HuH-7 (cell line): ENCODE measurements at regions not wholly inside any gene's neighbourhood (a gene's known extent, or its start where the extent isn't known, plus 50 kb on each side); places are given as distances from the start of the nearest gene placed in this dataset.
"Not testable (repeated sequence)": the region's sequence is repeated elsewhere in the genome, so short reads cannot be mapped to it uniquely, and the experiment has no call there.

Source experiments
- DNase-seq: peaks from one replicate; pipeline ENCODE4 v3.0.0; 2011; ENCODE audit warnings: low spot score

- DNase-seq = no peak
Observed at GRCh38 chr9:75541734-75542133, 348.7 kb upstream of the PCSK5 start.

GRCh38 chr9:75544815-75545214, 345.7 kb upstream of the PCSK5 start:
- no peak for DNase-seq

GRCh38 chr9:75545287-75545686, 345.2 kb upstream of the PCSK5 start:
- no peak for DNase-seq

- DNase-seq = no peak
Observed at GRCh38 chr9:75548871-75549270, 341.6 kb upstream of the PCSK5 start.

- no peak for DNase-seq
Observed at GRCh38 chr9:75551861-75552260, 338.6 kb upstream of the PCSK5 start.

GRCh38 chr9:75552941-75553340, 337.5 kb upstream of the PCSK5 start:
- no peak for DNase-seq

- DNase-seq = not testable (repeated sequence)
Observed at GRCh38 chr9:75566813-75567212, 323.7 kb upstream of the PCSK5 start.

- DNase-seq = no peak
Observed at GRCh38 chr9:75570538-75570937, 319.9 kb upstream of the PCSK5 start.

GRCh38 chr9:75574569-75574968, 315.9 kb upstream of the PCSK5 start:
- no peak for DNase-seq

- DNase-seq = no peak
Observed at GRCh38 chr9:75582870-75583269, 307.6 kb upstream of the PCSK5 start.

GRCh38 chr9:75588808-75589207, 301.7 kb upstream of the PCSK5 start:
- no peak for DNase-seq

GRCh38 chr9:75589497-75589896, 301.0 kb upstream of the PCSK5 start:
- no peak for DNase-seq

- no peak for DNase-seq
Observed at GRCh38 chr9:75591972-75592371, 298.5 kb upstream of the PCSK5 start.

- DNase-seq = no peak
Observed at GRCh38 chr9:75592586-75592985, 297.9 kb upstream of the PCSK5 start.

- no peak for DNase-seq
Observed at GRCh38 chr9:75593920-75594319, 296.6 kb upstream of the PCSK5 start.

- no peak for DNase-seq
Observed at GRCh38 chr9:75599126-75599525, 291.3 kb upstream of the PCSK5 start.

- no peak for DNase-seq
Observed at GRCh38 chr9:75601280-75601679, 289.2 kb upstream of the PCSK5 start.

GRCh38 chr9:75602060-75602459, 288.4 kb upstream of the PCSK5 start:
- DNase-seq = no peak

- no peak for DNase-seq
Observed at GRCh38 chr9:75604661-75605060, 285.8 kb upstream of the PCSK5 start.

GRCh38 chr9:75607521-75607920, 283.0 kb upstream of the PCSK5 start:
- DNase-seq = no peak

- DNase-seq = no peak
Observed at GRCh38 chr9:75609401-75609800, 281.1 kb upstream of the PCSK5 start.

- no peak for DNase-seq
Observed at GRCh38 chr9:75610246-75610645, 280.2 kb upstream of the PCSK5 start.

- DNase-seq = no peak
Observed at GRCh38 chr9:75612205-75612604, 278.3 kb upstream of the PCSK5 start.

- DNase-seq = no peak
Observed at GRCh38 chr9:75612754-75613153, 277.7 kb upstream of the PCSK5 start.

GRCh38 chr9:75615284-75615683, 275.2 kb upstream of the PCSK5 start:
- DNase-seq = no peak
